Retinal pigment epithelial cell (primary cell): ENCODE measurements at regions not wholly inside any gene's neighbourhood (a gene's known extent, or its start where the extent isn't known, plus 50 kb on each side); places are given as distances from the start of the nearest gene placed in this dataset.
"Not testable (repeated sequence)": the region's sequence is repeated elsewhere in the genome, so short reads cannot be mapped to it uniquely, and the experiment has no call there.

Experiments
- DNase-seq: peaks from one replicate; pipeline ENCODE4 v3.0.0-alpha.2; 2010; ENCODE audit warnings: low read depth
- H3K4me3 ChIP-seq: 2 replicates; pipeline ENCODE4 v1.5.1; 2011; ENCODE audit warnings: mild to moderate bottlenecking, low read length, control low read depth, moderate library complexity
- CTCF ChIP-seq: conservative IDR thresholded peaks from 2 replicates; pipeline ENCODE4 v1.5.1; 2011; ENCODE audit warnings: low read depth, low read length, control low read depth, inconsistent platforms

GRCh38 chr14:44873536-44873935 lies 88.2 kb downstream of the KLHL28 start:
- no peak overlapping the region for H3K4me3 ChIP-seq
- TF ChIP-seq CTCF: no peak
- no peak for DNase-seq

GRCh38 chr14:44866770-44867169 lies 95.0 kb downstream of the KLHL28 start:
- H3K4me3 ChIP-seq: no peak overlapping the region
- no peak for DNase-seq
- no peak for TF ChIP-seq CTCF

- no peak for DNase-seq
- TF ChIP-seq CTCF: no peak
Measured at GRCh38 chr14:44866322-44866721, 95.4 kb downstream of the KLHL28 start.

GRCh38 chr14:44863271-44863670 lies 98.5 kb downstream of the KLHL28 start:
- no peak for TF ChIP-seq CTCF
- no peak overlapping the region for H3K4me3 ChIP-seq

More at GRCh38 chr14:44866322-44866721, 95.4 kb downstream of the KLHL28 start:
- no peak overlapping the region for H3K4me3 ChIP-seq

GRCh38 chr14:44854114-44854513 lies 107.6 kb downstream of the KLHL28 start:
- H3K4me3 ChIP-seq: no peak overlapping the region
- no peak for TF ChIP-seq CTCF
- DNase-seq: no peak

More at GRCh38 chr14:44863271-44863670, 98.5 kb downstream of the KLHL28 start:
- DNase-seq: no peak

- no peak for TF ChIP-seq CTCF
- H3K4me3 ChIP-seq: no peak overlapping the region
- no peak for DNase-seq
Measured at GRCh38 chr14:44847526-44848309, 114.0 kb downstream of the KLHL28 start.

- H3K4me3 ChIP-seq: no peak overlapping the region
- no peak for DNase-seq
- peak; percentile 96 for TF ChIP-seq CTCF
Measured at GRCh38 chr14:44846232-44846824, 115.4 kb downstream of the KLHL28 start.

- not testable (repeated sequence) for DNase-seq
Measured at GRCh38 chr14:44835928-44836327, 125.8 kb downstream of the KLHL28 start.

More at GRCh38 chr14:44835928-44836327, 125.8 kb downstream of the KLHL28 start:
- H3K4me3 ChIP-seq: not testable (repeated sequence)
